HepG2 (cell line): ENCODE measurements at regions not wholly inside any gene's neighbourhood (a gene's known extent, or its start where the extent isn't known, plus 50 kb on each side); places are given as distances from the start of the nearest gene placed in this dataset.

Experiments used
- ATAC-seq: fragments of 200-7000 bp; cut with Tn5 transposase; 3 replicates; pipeline ENCODE4 v1.9.1; 2020; ENCODE audit warnings: mild to moderate bottlenecking, moderate library complexity
- BruUV-seq: library from RNA; stranded (reverse); fragments of 400-500 nt; replicated peaks from 2 replicates; lab custom pipeline; 2021; lab: Mats Ljungman, UMichigan
- CTCF ChIA-PET: fragments of 300-600 bp; formaldehyde crosslinking; extraction: SDS; loops from one replicate; lab custom pipeline; 2021; ENCODE audit warnings: low total read pairs, inconsistent platforms, low intra/inter-chr PET ratio; lab: Yijun Ruan, JAX
- POLR2A ChIA-PET: fragments of 350-600 bp; sonication (Branson Sonifier 250); formaldehyde crosslinking; loops from one replicate; lab custom pipeline; 2020; ENCODE audit warnings: antibody characterized with exemption, inconsistent platforms; lab: Yijun Ruan, JAX
- DNase-seq: peaks from one replicate; pipeline ENCODE4 v3.0.0-alpha.2; 2015; ENCODE audit warnings: low spot score
- FAIRE-seq: peaks from 3 replicates; lab custom pipeline; 2011; peaks lifted over from hg19 to GRCh38; lab: Jason Lieb, UNC
- H2AFZ ChIP-seq: one replicate; pipeline ENCODE4 v1.6.1; 2011; ENCODE audit warnings: low read length, inconsistent platforms
- H3K27ac ChIP-seq: fragments of 300-600 bp; 3 replicates; pipeline ENCODE4 v1.8.0; 2011; ENCODE audit warnings: mixed run types, mild to moderate bottlenecking, mixed read lengths, low read length, inconsistent platforms; ENCODE audit not compliant: insufficient read depth; ENCODE audit errors: extremely low read length
- H3K27me3 ChIP-seq, 2 experiments: fragments of 200-600 bp in 1 of 2; 2 replicates in 1 of 2; 3 replicates in 1 of 2; pipeline versions ENCODE4 v1.6.0 to v1.8.0; 2011; ENCODE audit warnings: low read length in 2 of 2, mild to moderate bottlenecking in 2 of 2, moderate library complexity in 2 of 2, inconsistent platforms in 1 of 2; ENCODE audit not compliant: insufficient read depth in 2 of 2, control insufficient read depth in 1 of 2
- H3K36me3 ChIP-seq, 2 experiments: fragments of 200-600 bp in 1 of 2; replicated peaks in 1 of 2; 2 replicates in 1 of 2; 3 replicates in 1 of 2; pipeline versions ENCODE4 v1.5.1 to v1.8.0; 2011; ENCODE audit warnings: low read length in 2 of 2, inconsistent platforms in 1 of 2; ENCODE audit not compliant: insufficient read depth in 2 of 2, control insufficient read depth in 1 of 2
- H3K4me1 ChIP-seq: 2 replicates; pipeline ENCODE4 v1.5.1; 2012; ENCODE audit warnings: low read length, inconsistent platforms; ENCODE audit not compliant: insufficient read depth
- H3K4me2 ChIP-seq: 2 replicates; pipeline ENCODE4 v1.6.0; 2011; ENCODE audit warnings: low read depth, low read length, inconsistent platforms
- H3K4me3 ChIP-seq, 3 experiments: fragments of 200-600 bp in 1 of 3; sonication (generic), shearing (Covaris generic) in 1 of 3; replicated peaks in 1 of 3; 2 replicates each; pipeline ENCODE4 v1.5.1; 2011 to 2016; ENCODE audit warnings: low read length in 3 of 3, inconsistent platforms in 2 of 3, low read depth in 2 of 3, mild to moderate bottlenecking in 2 of 3, control low read depth in 1 of 3, mixed read lengths in 1 of 3; ENCODE audit not compliant: insufficient read depth in 1 of 3
- H3K79me2 ChIP-seq: one replicate; pipeline ENCODE4 v1.6.1; 2011; ENCODE audit warnings: low read length, inconsistent platforms; ENCODE audit not compliant: insufficient read depth
- H3K9ac ChIP-seq: 2 replicates; pipeline ENCODE4 v1.6.0; 2011; ENCODE audit warnings: mild to moderate bottlenecking, low read depth, low read length, inconsistent platforms; ENCODE audit not compliant: insufficient read depth
- H3K9me3 ChIP-seq: 2 replicates; pipeline ENCODE4 v1.5.1; 2012; ENCODE audit warnings: mild to moderate bottlenecking, low read length
- H4K20me1 ChIP-seq: 2 replicates; pipeline ENCODE4 v1.6.0; 2011; ENCODE audit warnings: inconsistent platforms, mild to moderate bottlenecking, low read length, moderate library complexity; ENCODE audit not compliant: insufficient read depth
- ATRX ChIP-seq: sonication (generic); formaldehyde crosslinking; IDR thresholded peaks from 2 replicates; pipeline ENCODE4 v1.4.0; 2020; ENCODE audit warnings: missing genetic modification reagents, borderline replicate concordance
- DNMT3B ChIP-seq: conservative IDR thresholded peaks from 2 replicates; pipeline ENCODE4 v1.6.1; 2016; ENCODE audit warnings: missing biosample characterization, control low read depth
- JARID2 ChIP-seq: sonication (generic); formaldehyde crosslinking; IDR thresholded peaks from 2 replicates; pipeline ENCODE4 v1.8.1; 2023; ENCODE audit warnings: missing genetic modification reagents, inconsistent platforms; ENCODE audit not compliant: insufficient replicate concordance
- KMT2A ChIP-seq: sonication (generic); formaldehyde crosslinking; IDR thresholded peaks from 2 replicates; pipeline ENCODE4 v1.4.0; 2020; ENCODE audit warnings: missing genetic modification reagents
- MAFK ChIP-seq, 2 experiments: IDR thresholded peaks in 1 of 2; conservative IDR thresholded peaks in 1 of 2; 2 replicates each; pipeline ENCODE4 v1.6.1; 2011; ENCODE audit warnings: improper control_type of control experiment in 2 of 2, low read length in 2 of 2
- MAZ ChIP-seq, 2 experiments: sonication (generic) in 1 of 2; formaldehyde crosslinking in 1 of 2; IDR thresholded peaks; 2 replicates each; pipeline versions ENCODE4 v1.5.0 to v1.6.1; 2012 to 2020; ENCODE audit warnings: low read depth in 2 of 2, mild to moderate bottlenecking in 2 of 2, borderline replicate concordance in 1 of 2, improper control_type of control experiment in 1 of 2, low read length in 1 of 2, missing genetic modification reagents in 1 of 2, moderate library complexity in 1 of 2
- NFE2L1 ChIP-seq: sonication (generic); formaldehyde crosslinking; IDR thresholded peaks from 2 replicates; pipeline ENCODE4 v1.4.0; 2020; ENCODE audit warnings: missing genetic modification reagents, mild to moderate bottlenecking, borderline replicate concordance
- TRAFD1 ChIP-seq: sonication (generic); formaldehyde crosslinking; IDR thresholded peaks from 2 replicates; pipeline ENCODE4 v1.5.1; 2020; ENCODE audit warnings: missing genetic modification reagents, mild to moderate bottlenecking, borderline replicate concordance
- ZBTB34 ChIP-seq: sonication (generic); formaldehyde crosslinking; IDR thresholded peaks from 2 replicates; pipeline ENCODE4 v1.8.0; 2022; ENCODE audit warnings: mild to moderate bottlenecking, missing genetic modification reagents
- ZFP36L1 ChIP-seq: sonication (generic); formaldehyde crosslinking; IDR thresholded peaks from 2 replicates; pipeline ENCODE4 v1.8.0; 2022; ENCODE audit warnings: mild to moderate bottlenecking, missing genetic modification reagents, moderate library complexity
- ZNF101 ChIP-seq: sonication (generic); formaldehyde crosslinking; IDR thresholded peaks from 2 replicates; pipeline ENCODE4 v1.4.0; 2020; ENCODE audit warnings: mild to moderate bottlenecking, low read depth, missing genetic modification reagents, borderline replicate concordance
- ZNF124 ChIP-seq: sonication (generic); formaldehyde crosslinking; IDR thresholded peaks from 2 replicates; pipeline ENCODE4 v1.4.0; 2020; ENCODE audit warnings: missing genetic modification reagents
- ZNF550 ChIP-seq: sonication (generic); formaldehyde crosslinking; IDR thresholded peaks from 2 replicates; pipeline ENCODE4 v1.4.0; 2020; ENCODE audit warnings: mild to moderate bottlenecking, missing genetic modification reagents, borderline replicate concordance
- ZSCAN9 ChIP-seq: IDR thresholded peaks from 2 replicates; pipeline ENCODE4 v1.6.1; 2016; ENCODE audit warnings: borderline replicate concordance
- in situ Hi-C: cut with HindIII; loops from 2 replicates; pipeline ENCODE4 v1.10.0; 2017; ENCODE audit warnings: low pct_unique_long_range_greater_than_20kb; ENCODE audit not compliant: extremely low pct_ligation_motif_present
- intact Hi-C: fragments of 100-400 bp; cut with micrococcal nuclease; formaldehyde crosslinking; loops from one replicate; pipeline ENCODE4 v1.10.0; 2022; ENCODE audit not compliant: unreplicated experiment
- TF ChIP-seq, protein P1 (sequence below): sonication (generic); formaldehyde crosslinking; conservative IDR thresholded peaks from 2 replicates; pipeline ENCODE4 v1.5.0; 2020; ENCODE audit warnings: missing genetic modification reagents
- TF ChIP-seq, protein P2 (sequence below): sonication (generic); formaldehyde crosslinking; IDR thresholded peaks from 2 replicates; pipeline ENCODE4 v1.4.0; 2020; ENCODE audit warnings: missing genetic modification reagents

DNA sequence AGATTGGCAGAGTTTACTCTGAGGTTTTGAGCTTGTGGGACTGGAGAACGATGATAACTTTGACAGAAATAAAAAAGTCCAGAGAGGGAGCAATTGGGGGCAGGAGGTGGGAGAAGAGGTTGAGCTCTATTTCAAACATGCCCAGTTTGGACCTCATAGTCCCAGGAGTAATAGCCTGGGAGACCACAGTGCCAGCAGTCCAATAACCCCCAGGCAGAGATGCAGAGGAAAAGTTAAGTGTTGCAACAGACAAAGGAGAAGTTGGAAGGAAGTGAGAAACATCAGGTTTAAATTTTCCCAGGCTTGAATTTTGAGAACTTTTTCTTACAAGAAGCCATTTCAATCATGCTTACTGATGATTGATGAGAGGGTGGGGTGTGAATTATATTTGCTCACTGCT, 117.0 kb upstream of the GHR start (continued):
- no peak for TF ChIP-seq TRAFD1
- TF ChIP-seq, protein P1, sequence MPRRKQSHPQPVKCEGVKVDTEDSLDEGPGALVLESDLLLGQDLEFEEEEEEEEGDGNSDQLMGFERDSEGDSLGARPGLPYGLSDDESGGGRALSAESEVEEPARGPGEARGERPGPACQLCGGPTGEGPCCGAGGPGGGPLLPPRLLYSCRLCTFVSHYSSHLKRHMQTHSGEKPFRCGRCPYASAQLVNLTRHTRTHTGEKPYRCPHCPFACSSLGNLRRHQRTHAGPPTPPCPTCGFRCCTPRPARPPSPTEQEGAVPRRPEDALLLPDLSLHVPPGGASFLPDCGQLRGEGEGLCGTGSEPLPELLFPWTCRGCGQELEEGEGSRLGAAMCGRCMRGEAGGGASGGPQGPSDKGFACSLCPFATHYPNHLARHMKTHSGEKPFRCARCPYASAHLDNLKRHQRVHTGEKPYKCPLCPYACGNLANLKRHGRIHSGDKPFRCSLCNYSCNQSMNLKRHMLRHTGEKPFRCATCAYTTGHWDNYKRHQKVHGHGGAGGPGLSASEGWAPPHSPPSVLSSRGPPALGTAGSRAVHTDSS (CRISPR knock-in tag), result no peak
- no peak for TF ChIP-seq ZFP36L1 (CRISPR knock-in tag)
- no peak for TF ChIP-seq NFE2L1 (CRISPR knock-in tag)
- TF ChIP-seq, all 625 proteins: peak for 0

GRCh38 chr5:42309865-42310264, 113.4 kb upstream of the GHR start:
- FAIRE-seq, result no peak

More at GRCh38 chr5:42309865-42310264, 113.4 kb upstream of the GHR start:
- ATAC-seq (no peak), DNase-seq (no peak)
- no peaks in the 10 kb centered on the region for H3K79me2 ChIP-seq
- no peaks in the 10 kb centered on the region for H3K4me1 ChIP-seq
- no peak overlapping the region for H3K9ac ChIP-seq
- no TSS peak for BruUV-seq
- no peak overlapping the region for H3K27ac ChIP-seq
- ChIA-PET POLR2A (no interaction called here), CTCF (no interaction called here)
- no peaks in the 10 kb centered on the region for H3K9me3 ChIP-seq
- in situ Hi-C loops (no loop called here), intact Hi-C loops (no loop called here)
- H3K27me3 ChIP-seq, result no peaks in the 10 kb centered on the region
- no peak overlapping the region for H3K4me2 ChIP-seq
- H3K4me3 ChIP-seq, result no peak overlapping the region
- H2AFZ ChIP-seq, result no peak overlapping the region
- TF ChIP-seq, protein P2, sequence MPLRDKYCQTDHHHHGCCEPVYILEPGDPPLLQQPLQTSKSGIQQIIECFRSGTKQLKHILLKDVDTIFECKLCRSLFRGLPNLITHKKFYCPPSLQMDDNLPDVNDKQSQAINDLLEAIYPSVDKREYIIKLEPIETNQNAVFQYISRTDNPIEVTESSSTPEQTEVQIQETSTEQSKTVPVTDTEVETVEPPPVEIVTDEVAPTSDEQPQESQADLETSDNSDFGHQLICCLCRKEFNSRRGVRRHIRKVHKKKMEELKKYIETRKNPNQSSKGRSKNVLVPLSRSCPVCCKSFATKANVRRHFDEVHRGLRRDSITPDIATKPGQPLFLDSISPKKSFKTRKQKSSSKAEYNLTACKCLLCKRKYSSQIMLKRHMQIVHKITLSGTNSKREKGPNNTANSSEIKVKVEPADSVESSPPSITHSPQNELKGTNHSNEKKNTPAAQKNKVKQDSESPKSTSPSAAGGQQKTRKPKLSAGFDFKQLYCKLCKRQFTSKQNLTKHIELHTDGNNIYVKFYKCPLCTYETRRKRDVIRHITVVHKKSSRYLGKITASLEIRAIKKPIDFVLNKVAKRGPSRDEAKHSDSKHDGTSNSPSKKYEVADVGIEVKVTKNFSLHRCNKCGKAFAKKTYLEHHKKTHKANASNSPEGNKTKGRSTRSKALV (CRISPR knock-in tag), result no peak
- TF ChIP-seq DNMT3B (CRISPR knock-in tag) (no peak), MAZ (IDR thresholded peaks at IDR 0.05; ENCODE audit: borderline replicate concordance, low read depth, low read length) (no peak), MAZ (CRISPR knock-in tag; IDR thresholded peaks at IDR 0.05; ENCODE audit: low read depth) (no peak), ZNF101 (no peak), ZBTB34 (CRISPR knock-in tag) (no peak), KMT2A (CRISPR knock-in tag) (no peak), ZNF124 (no peak), MAFK (conservative IDR thresholded peaks at IDR 0.05 in 1 of 2, IDR thresholded peaks at IDR 0.05 in 1 of 2; ENCODE audit: low read length in 2 of 2) (no peak), JARID2 (CRISPR knock-in tag) (no peak), ZSCAN9 (CRISPR knock-in tag) (no peak), ZNF550 (no peak), ATRX (CRISPR knock-in tag) (no peak)
- H3K36me3 ChIP-seq, result no peaks in the 10 kb centered on the region
- no peaks in the 10 kb centered on the region for H4K20me1 ChIP-seq
